ENCODE measurements at regions not wholly inside any gene's neighbourhood (a gene's known extent, or its start where the extent isn't known, plus 50 kb on each side); places are given as distances from the start of the nearest gene placed in this dataset.

DNA sequence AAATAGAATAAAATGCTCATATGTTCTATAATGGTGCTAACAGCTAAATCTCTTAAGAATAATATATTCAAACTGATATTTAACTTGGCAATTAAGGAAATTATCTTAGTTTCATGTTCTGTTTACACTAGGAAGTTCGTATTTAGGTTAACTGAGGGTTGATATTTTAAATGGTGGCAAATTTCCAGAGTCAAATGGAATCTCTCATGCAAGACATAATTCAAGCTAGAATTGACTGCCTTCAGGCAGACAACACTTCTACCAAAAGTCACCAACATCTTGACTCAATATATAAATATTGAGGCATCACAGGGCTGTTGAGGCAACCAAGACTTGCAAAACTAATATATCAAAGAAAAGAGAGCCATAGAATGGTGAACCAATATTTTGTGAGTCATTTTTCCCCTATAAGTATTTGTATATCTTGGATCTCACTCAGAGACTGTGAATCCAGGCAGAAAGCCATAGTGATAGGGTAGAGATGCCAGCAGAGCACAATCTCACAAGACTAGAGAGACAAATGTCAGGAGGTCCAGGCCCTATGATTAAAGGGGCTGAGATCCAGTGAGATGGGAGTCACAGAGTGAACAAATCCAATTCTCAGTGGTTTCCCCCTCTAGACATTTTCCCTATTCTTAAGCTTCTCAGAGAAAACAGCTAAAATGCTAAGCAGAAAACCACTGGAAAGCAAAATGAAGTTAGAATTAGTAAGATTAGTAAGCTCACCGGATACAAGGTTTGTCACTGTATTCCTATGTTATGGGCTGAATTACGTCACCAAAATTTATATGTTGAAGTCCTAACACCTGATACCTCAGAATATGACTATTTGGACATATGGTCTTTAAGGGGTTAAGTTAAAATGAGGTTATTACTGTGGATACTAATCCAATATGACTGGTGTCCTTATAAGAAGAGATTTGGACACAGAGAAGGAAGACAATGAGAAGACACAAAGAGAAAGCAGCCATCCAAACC lies 358.2 kb upstream of the UBE2E3 start:
- H3K4me3 ChIP-seq (ENCODE audit: low read depth in 2 of 2, low read length in 2 of 2), result no peak overlapping the region
- no peak for DNase-seq (ENCODE audit: low read depth, low spot score)
- no TSS peak for BruUV-seq (replicated peaks)
- no peak for TF ChIP-seq TCF7L2 (IDR thresholded peaks at IDR 0.05; ENCODE audit: low read depth, low read length)
- TF ChIP-seq, protein P1, sequence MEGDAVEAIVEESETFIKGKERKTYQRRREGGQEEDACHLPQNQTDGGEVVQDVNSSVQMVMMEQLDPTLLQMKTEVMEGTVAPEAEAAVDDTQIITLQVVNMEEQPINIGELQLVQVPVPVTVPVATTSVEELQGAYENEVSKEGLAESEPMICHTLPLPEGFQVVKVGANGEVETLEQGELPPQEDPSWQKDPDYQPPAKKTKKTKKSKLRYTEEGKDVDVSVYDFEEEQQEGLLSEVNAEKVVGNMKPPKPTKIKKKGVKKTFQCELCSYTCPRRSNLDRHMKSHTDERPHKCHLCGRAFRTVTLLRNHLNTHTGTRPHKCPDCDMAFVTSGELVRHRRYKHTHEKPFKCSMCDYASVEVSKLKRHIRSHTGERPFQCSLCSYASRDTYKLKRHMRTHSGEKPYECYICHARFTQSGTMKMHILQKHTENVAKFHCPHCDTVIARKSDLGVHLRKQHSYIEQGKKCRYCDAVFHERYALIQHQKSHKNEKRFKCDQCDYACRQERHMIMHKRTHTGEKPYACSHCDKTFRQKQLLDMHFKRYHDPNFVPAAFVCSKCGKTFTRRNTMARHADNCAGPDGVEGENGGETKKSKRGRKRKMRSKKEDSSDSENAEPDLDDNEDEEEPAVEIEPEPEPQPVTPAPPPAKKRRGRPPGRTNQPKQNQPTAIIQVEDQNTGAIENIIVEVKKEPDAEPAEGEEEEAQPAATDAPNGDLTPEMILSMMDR (IDR thresholded peaks at IDR 0.05), result no peak
- no peak for TF ChIP-seq POLR2AphosphoS5 (IDR thresholded peaks at IDR 0.05; ENCODE audit: low read depth, low read length)
- no peak for TF ChIP-seq SIN3A (IDR thresholded peaks at IDR 0.05; ENCODE audit: borderline replicate concordance, insufficient read depth, low read depth, low read length)
- TF ChIP-seq, protein P2, sequence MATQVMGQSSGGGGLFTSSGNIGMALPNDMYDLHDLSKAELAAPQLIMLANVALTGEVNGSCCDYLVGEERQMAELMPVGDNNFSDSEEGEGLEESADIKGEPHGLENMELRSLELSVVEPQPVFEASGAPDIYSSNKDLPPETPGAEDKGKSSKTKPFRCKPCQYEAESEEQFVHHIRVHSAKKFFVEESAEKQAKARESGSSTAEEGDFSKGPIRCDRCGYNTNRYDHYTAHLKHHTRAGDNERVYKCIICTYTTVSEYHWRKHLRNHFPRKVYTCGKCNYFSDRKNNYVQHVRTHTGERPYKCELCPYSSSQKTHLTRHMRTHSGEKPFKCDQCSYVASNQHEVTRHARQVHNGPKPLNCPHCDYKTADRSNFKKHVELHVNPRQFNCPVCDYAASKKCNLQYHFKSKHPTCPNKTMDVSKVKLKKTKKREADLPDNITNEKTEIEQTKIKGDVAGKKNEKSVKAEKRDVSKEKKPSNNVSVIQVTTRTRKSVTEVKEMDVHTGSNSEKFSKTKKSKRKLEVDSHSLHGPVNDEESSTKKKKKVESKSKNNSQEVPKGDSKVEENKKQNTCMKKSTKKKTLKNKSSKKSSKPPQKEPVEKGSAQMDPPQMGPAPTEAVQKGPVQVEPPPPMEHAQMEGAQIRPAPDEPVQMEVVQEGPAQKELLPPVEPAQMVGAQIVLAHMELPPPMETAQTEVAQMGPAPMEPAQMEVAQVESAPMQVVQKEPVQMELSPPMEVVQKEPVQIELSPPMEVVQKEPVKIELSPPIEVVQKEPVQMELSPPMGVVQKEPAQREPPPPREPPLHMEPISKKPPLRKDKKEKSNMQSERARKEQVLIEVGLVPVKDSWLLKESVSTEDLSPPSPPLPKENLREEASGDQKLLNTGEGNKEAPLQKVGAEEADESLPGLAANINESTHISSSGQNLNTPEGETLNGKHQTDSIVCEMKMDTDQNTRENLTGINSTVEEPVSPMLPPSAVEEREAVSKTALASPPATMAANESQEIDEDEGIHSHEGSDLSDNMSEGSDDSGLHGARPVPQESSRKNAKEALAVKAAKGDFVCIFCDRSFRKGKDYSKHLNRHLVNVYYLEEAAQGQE (IDR thresholded peaks at IDR 0.05; ENCODE audit: insufficient read depth in 1 of 2, low read depth in 2 of 2, low read length in 1 of 2), result no peak
- no peak for ATAC-seq
- intact Hi-C loops (cut with micrococcal nuclease; ENCODE audit: unreplicated experiment) (no loop called here), in situ Hi-C loops (cut with HindIII; ENCODE audit: low pct_unique_long_range_greater_than_20kb, low sequenced_read_pairs) (no loop called here)
- no peak overlapping the region for H3K27ac ChIP-seq (ENCODE audit: low read length)
- H3K36me3 ChIP-seq (ENCODE audit: control insufficient read depth, insufficient read depth, low read length), result no peaks in the 10 kb centered on the region
- no peaks in the 10 kb centered on the region for H3K27me3 ChIP-seq (ENCODE audit: control insufficient read depth, insufficient read depth, low read length)
- H3K9me3 ChIP-seq (ENCODE audit: control insufficient read depth, insufficient read depth, low read depth, low read length), result no peaks in the 10 kb centered on the region
- no peaks in the 10 kb centered on the region for H3K4me1 ChIP-seq (ENCODE audit: control insufficient read depth, insufficient read depth, low read length)
- ChIA-PET CTCF (no interaction called here), POLR2A (no interaction called here)

DNA sequence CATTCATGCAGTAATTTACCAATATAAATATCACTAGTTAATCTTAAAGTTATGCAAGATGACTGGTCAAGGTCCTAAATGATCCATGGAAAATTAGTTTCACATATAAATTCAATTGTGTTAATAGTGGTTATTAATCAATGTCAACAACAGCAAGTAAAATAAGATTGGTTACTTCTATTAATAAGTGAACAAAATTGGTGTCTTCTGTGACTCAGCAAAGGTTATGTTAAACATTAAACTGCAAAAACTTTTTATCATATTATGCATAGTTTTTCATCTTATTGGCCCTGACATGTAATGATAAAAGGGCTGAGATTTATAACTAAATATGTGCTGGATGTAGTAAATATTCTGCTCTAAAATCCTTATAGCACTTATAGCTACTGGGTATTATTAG lies 359.0 kb upstream of the UBE2E3 start:
- no peaks in the 10 kb centered on the region for H3K9me3 ChIP-seq (ENCODE audit: control insufficient read depth, insufficient read depth, low read depth, low read length)
- H3K4me3 ChIP-seq (ENCODE audit: low read depth in 2 of 2, low read length in 2 of 2), result no peak overlapping the region
- BruUV-seq (replicated peaks), result no TSS peak
- ChIA-PET POLR2A (no interaction called here), CTCF (no interaction called here)
- H3K27ac ChIP-seq (ENCODE audit: low read length), result no peak overlapping the region
- no peaks in the 10 kb centered on the region for H3K4me1 ChIP-seq (ENCODE audit: control insufficient read depth, insufficient read depth, low read length)
- H3K36me3 ChIP-seq (ENCODE audit: control insufficient read depth, insufficient read depth, low read length), result no peaks in the 10 kb centered on the region
- no peaks in the 10 kb centered on the region for H3K27me3 ChIP-seq (ENCODE audit: control insufficient read depth, insufficient read depth, low read length)
- TF ChIP-seq POLR2AphosphoS5 (IDR thresholded peaks at IDR 0.05; ENCODE audit: low read depth, low read length), result no peak
- TF ChIP-seq SIN3A (IDR thresholded peaks at IDR 0.05; ENCODE audit: borderline replicate concordance, insufficient read depth, low read depth, low read length), result no peak
- TF ChIP-seq, protein P2 (IDR thresholded peaks at IDR 0.05; ENCODE audit: insufficient read depth in 1 of 2, low read depth in 2 of 2, low read length in 1 of 2), result no peak
- DNase-seq (ENCODE audit: low read depth, low spot score) (no peak), ATAC-seq (no peak)
- in situ Hi-C loops (cut with HindIII; ENCODE audit: low pct_unique_long_range_greater_than_20kb, low sequenced_read_pairs) (no loop called here), intact Hi-C loops (cut with micrococcal nuclease; ENCODE audit: unreplicated experiment) (no loop called here)
